BE2C (cell line): ENCODE measurements at regions not wholly inside any gene's neighbourhood (a gene's known extent, or its start where the extent isn't known, plus 50 kb on each side); places are given as distances from the start of the nearest gene placed in this dataset.

Source experiments
- DNase-seq: peaks from one replicate; pipeline ENCODE4 v3.0.0-alpha.2; 2020
- H3K27me3 ChIP-seq: fragments of 250-450 bp; sonication (Bioruptor Pico); 2 replicates; pipeline ENCODE4 v1.5.1; 2020; ENCODE audit warnings: mild to moderate bottlenecking
- H3K36me3 ChIP-seq: fragments of 250-450 bp; sonication (Bioruptor Pico); 2 replicates; pipeline ENCODE4 v1.5.1; 2020; ENCODE audit warnings: mild to moderate bottlenecking
- H3K4me1 ChIP-seq: fragments of 250-450 bp; sonication (Bioruptor Pico); 2 replicates; pipeline ENCODE4 v1.5.1; 2020
- H3K4me3 ChIP-seq: 2 replicates; pipeline ENCODE4 v1.5.1; 2011; ENCODE audit warnings: low read depth, low read length
- H3K9me3 ChIP-seq: fragments of 250-450 bp; sonication (Bioruptor Pico); 2 replicates; pipeline ENCODE4 v1.5.1; 2020
- TF ChIP-seq, protein P1 (sequence below): IDR thresholded peaks from 2 replicates; pipeline ENCODE4 v1.5.1; 2012; ENCODE audit warnings: mild to moderate bottlenecking, low read depth, low read length

DNA sequence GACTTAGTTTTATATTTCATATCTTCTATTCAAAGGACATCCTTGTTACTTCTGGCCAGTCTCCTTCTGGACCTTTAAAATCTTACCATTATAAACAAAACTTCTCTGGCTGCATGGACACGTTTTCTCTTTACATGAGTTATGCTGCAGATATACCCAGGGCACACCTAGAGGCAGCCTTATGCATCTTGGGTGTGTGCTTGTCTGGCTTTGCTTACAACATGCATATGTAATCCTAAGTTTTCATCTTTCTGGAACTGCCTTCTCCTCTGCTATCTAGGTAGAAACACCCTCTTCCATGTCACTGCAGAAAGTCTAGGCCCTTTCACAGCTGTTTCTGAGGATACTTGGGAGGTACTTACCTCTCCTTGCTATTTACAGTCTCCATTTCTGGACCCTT, 185.8 kb upstream of the RAG2 start:
- Histone ChIP-seq H3K9me3 (no peaks in the 10 kb centered on the region), H3K4me1 (no peaks in the 10 kb centered on the region), H3K27me3 (no peaks in the 10 kb centered on the region), H3K36me3 (no peaks in the 10 kb centered on the region), H3K4me3 (no peak overlapping the region)
- no peak for DNase-seq
- TF ChIP-seq, protein P1, sequence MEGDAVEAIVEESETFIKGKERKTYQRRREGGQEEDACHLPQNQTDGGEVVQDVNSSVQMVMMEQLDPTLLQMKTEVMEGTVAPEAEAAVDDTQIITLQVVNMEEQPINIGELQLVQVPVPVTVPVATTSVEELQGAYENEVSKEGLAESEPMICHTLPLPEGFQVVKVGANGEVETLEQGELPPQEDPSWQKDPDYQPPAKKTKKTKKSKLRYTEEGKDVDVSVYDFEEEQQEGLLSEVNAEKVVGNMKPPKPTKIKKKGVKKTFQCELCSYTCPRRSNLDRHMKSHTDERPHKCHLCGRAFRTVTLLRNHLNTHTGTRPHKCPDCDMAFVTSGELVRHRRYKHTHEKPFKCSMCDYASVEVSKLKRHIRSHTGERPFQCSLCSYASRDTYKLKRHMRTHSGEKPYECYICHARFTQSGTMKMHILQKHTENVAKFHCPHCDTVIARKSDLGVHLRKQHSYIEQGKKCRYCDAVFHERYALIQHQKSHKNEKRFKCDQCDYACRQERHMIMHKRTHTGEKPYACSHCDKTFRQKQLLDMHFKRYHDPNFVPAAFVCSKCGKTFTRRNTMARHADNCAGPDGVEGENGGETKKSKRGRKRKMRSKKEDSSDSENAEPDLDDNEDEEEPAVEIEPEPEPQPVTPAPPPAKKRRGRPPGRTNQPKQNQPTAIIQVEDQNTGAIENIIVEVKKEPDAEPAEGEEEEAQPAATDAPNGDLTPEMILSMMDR, result no peak

- Histone ChIP-seq H3K36me3 (no peaks in the 10 kb centered on the region), H3K27me3 (no peaks in the 10 kb centered on the region), H3K4me3 (no peak overlapping the region), H3K9me3 (no peaks in the 10 kb centered on the region), H3K4me1 (no peaks in the 10 kb centered on the region)
- TF ChIP-seq, protein P1, result no peak
- no peak for DNase-seq
These were observed 181.8 kb upstream of the RAG2 start for GRCh38 chr11:36779791-36780190.

DNA sequence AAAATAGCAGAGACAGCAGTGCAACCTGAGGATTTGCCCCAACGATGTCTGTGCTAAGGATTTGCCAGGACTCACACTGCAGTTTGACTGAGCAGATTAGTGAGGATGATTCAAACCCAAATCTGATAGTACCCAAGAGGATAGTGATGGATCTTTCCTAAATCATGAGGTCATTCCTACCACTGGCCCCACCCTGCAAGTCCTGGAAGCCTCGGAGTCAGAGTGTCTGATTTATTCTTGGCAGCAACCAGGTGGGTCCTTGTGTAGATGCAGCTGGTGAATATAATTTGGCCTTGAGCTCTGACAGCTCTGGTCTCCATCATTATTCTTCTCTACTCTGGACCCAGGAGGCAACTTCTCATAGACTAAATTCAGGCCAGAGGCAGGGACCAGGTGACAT, 179.3 kb upstream of the RAG2 start:
- H3K4me1 ChIP-seq, result no peaks in the 10 kb centered on the region
- no peaks in the 10 kb centered on the region for H3K27me3 ChIP-seq
- H3K9me3 ChIP-seq, result no peaks in the 10 kb centered on the region
- no peaks in the 10 kb centered on the region for H3K36me3 ChIP-seq
- H3K4me3 ChIP-seq, result no peak overlapping the region
- TF ChIP-seq, protein P1, result no peak
- no peak for DNase-seq

DNA sequence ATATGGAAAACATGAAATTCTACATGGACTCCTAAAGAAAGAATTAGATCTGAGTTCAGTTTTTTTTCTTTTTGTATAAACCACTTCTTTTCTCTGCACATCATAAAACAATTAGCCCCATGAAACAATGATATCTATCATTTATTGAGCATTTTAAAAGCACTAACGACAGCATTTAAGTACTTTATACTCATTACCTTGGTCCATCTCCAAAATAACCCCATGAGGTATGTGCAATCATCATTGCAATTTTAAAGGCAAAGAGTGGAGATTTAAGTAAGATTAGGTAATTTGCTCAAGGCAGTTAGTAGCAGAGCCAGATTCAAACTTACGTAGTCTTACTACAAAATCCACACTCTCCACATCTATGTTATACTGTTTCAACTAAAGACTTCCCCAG, 177.7 kb upstream of the RAG2 start:
- H3K9me3 ChIP-seq, result no peaks in the 10 kb centered on the region
- DNase-seq, result no peak
- H3K4me3 ChIP-seq, result no peak overlapping the region
- TF ChIP-seq, protein P1, result no peak
- no peaks in the 10 kb centered on the region for H3K36me3 ChIP-seq
- H3K4me1 ChIP-seq, result no peaks in the 10 kb centered on the region
- no peaks in the 10 kb centered on the region for H3K27me3 ChIP-seq

- TF ChIP-seq, protein P1, result no peak
- no peaks in the 10 kb centered on the region for H3K4me1 ChIP-seq
- H3K36me3 ChIP-seq, result no peaks in the 10 kb centered on the region
- no peaks in the 10 kb centered on the region for H3K9me3 ChIP-seq
- no peak for DNase-seq
- H3K4me3 ChIP-seq, result no peak overlapping the region
- H3K27me3 ChIP-seq, result no peaks in the 10 kb centered on the region
These were observed 177.1 kb upstream of the RAG2 start for GRCh38 chr11:36775130-36775529.

DNA sequence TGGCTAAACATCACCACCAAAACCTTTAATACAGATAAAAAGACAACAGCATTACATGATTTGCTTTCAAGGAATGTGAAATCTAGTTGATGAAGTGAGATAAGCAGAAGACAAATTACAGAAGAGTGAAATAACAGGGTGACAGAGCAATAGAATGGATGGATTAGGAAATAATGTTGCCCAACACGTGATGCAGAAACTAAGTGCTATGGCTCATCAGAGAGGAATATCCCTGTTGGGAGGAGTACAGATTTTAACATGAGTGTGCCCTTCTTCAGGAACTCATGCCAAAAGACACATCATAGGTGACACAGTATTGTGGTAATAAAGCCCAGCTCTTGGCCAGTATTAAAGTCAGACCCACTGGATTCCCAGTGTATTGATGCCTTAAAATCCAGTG, 176.6 kb upstream of the RAG2 start:
- TF ChIP-seq, protein P1, result no peak
- DNase-seq, result no peak
- Histone ChIP-seq H3K4me3 (no peak overlapping the region), H3K36me3 (no peaks in the 10 kb centered on the region), H3K9me3 (no peaks in the 10 kb centered on the region), H3K27me3 (no peaks in the 10 kb centered on the region), H3K4me1 (no peaks in the 10 kb centered on the region)
